HG02852 (cell line): ENCODE measurements at regions not wholly inside any gene's neighbourhood (a gene's known extent, or its start where the extent isn't known, plus 50 kb on each side); places are given as distances from the start of the nearest gene placed in this dataset.
"Not testable (repeated sequence)": the region's sequence is repeated elsewhere in the genome, so short reads cannot be mapped to it uniquely, and the experiment has no call there.

ENCODE experiments used
- ATAC-seq: cut with Tn5 transposase; IDR thresholded peaks from one replicate; pipeline ENCODE4 v1.9.1; 2021; ENCODE audit warnings: mild to moderate bottlenecking, moderate library complexity; ENCODE audit not compliant: unreplicated experiment

DNA sequence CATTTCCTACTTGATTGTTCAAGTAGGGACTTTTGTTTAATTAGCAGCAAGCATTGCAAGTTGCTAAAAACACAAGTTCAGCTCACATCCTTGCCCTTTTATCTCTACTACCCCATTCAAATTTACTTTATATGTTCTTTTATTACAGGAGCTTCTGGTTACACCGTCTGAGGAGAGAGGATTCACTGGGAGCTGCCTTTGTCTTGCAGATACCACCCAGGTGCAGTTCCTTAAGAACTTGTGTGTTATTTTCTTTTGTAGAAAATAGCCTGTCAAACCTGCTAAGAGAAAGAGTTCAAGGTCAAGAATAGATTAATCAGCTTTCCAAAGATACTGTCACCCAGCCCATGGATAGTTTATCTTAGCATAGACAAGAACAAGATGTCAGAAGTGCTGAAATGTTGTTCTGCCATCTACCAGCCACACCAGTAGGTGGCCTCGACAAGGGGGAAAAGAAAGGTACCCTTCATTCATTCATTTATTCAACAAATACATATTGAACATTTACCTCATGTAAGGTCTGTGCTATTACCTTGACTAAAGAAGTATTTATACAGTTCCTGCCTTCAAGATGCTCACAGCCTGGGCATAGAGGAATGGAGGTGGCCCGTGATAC, 750.3 kb downstream of the MAT2B start:
- ATAC-seq: no peak

DNA sequence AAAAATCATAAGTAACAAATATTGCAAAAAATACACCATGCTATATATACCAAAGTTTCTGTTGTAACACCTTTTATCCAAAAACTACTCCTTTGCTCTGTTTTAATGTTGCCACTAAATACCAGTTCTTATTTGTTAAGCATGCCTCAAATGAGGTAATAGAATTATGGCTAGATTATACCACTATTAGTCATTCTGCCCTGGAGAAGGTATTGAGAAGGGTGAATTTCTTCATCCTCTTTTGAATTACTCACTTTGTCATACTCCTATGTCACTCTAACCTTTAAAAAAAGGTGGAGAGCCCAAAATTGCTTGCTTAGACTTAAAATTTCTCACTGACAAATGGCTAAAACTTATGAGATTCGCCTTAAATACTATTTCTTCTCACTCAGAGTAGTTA, 750.9 kb downstream of the MAT2B start:
- ATAC-seq: no peak

DNA sequence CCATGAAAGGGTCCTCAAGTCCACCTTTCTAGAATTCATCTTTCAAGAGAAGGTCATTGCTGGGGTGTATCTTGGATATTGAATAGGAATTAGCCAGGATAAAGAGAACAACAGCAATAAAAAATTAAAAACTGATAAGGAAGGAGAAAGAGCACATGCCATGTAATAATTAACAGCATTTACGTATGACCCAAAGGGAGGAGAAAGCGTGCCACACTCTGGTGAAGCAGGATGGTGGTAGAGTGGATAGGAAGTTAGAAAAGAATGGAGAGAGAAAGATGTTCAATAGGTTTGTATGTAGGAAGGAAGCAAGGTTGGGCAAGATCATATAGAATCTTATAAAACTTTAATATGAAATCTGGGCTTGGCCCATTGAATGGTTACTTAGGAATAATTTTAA, 751.5 kb downstream of the MAT2B start:
- ATAC-seq: no peak

DNA sequence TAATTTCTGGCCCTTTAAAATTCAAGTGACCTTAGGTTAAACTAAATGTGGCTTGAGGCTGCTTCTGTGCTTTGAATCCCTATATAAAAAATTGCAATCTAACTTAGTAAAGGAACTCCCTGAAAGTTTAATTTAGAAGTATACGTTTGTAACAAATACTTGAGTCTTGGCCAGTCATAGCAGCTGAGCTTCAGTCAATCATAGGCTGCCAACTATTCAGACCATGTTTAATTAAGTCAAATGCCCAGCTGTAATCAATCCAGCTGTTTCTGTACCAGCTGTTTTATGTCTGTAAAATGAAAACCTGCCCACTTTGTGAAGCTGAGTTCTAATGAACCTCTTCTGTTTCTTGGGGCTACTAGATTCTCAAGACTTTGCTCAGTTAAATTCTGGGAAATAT, 760.1 kb downstream of the MAT2B start:
- ATAC-seq: no peak

DNA sequence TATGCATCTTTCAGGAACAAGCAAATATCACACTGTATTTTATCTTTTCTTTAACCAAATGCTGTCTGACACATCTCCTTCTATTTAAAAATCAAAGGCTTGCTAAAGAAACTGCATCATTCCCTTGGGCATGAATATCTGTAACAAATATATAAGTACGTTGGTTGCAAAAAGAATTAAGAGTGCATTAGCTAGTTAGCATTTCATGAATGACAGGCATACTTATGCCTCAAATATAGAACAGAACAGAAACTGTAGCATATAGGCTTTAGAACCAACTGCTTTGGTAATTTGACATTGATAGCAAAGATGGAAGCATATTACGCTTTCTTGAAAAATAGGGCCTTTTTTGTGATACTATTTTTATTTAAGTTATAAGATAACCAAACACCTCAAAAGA, 761.2 kb downstream of the MAT2B start:
- ATAC-seq: no peak

DNA sequence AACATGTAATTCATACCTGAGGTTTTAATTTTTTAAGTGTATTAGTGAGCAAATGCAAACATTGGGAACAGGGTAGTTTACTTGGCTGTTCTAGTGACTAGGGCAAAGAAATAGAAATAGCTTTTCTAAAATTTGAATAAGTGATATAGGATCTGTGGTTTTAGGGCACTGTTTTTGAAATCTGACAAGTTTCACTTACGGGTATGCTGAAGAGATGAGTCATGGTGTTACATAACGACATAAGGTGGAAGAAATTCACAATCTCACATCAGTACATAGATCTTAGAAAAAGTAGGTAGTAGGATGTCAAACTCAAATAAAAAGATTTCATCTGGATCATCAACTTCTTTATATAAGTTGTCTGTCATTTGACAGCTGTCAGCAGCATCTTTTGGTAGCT, 772.3 kb downstream of the MAT2B start:
- ATAC-seq: peak; percentile 48

DNA sequence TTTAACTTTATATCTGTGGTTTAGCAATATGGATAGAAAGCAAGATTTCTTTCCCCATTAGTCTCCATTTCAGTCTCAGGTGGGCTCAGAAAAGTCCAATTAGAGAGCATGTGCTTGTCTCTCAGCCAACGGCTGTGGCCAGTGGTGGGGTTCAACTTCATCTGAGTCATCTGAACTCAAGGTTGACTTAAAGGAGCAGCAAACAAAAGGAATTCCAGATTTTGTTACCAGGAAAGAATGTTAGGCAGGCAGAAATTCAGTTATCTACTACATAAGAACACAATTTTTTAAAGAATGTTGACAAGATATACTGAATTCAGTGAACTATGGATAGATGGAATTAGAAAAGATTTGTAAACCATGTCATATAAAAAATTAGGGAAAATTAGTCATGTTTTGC, 784.1 kb downstream of the MAT2B start:
- ATAC-seq: no peak

DNA sequence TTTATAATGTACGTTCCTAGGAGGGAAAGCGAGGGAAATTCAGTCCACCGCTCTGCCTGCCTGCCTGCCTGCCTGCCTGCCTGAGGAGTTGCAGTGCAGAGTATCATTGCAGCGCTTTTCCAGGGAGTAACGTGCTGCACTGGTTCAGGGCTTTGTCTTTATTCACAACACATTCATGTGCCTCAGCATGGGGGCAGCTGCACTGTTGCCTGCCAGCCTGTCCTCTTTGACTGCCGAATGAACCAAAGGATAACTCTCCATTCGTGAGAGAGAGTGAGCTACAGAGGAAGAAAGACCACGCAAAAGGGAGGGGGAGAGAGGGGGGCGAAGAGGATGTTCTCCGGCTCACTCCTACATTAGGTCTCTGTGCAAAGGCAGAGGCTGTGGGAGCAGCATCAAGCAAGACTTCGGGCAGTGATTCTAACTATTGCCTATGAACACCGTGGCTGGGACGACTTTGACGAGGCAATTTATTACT, 791.2 kb downstream of the MAT2B start:
- no peak for ATAC-seq

DNA sequence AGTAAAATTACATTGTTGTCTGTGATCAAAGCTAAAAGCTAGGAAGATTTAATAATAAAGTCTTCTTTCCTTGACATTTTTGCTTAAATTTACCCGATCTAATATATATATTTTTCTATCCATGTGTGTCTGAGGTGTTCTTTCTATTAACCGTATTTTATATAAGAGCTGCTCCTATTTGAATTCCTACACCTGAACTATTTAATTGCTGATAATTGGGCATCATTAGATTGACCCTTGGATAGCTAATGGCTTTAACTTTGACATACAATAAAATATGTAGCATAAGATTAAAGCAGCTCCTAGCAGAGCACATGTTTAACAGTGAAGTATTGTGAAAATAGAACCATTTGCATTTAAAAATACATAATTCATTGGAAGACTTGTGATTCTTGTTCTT, 792.7 kb downstream of the MAT2B start:
- no peak for ATAC-seq

DNA sequence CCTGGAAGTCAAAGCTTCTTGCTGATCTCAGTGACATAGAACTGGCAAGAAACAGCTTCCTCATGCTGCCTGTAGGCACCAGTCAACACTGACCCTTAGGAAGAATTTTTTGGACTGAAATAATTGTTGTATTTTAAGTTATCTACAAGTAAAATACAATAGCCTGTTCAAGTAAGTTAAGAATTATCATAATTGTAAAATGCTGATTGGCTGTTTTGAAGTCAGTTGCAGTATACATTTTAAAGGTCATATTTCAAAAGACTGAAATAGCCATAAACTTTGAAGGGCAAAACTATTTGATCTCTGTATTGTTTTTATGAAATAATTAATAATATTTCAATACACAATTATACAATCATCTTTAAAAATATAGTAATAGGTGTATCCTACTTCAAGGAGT, 794.9 kb downstream of the MAT2B start:
- no peak for ATAC-seq

DNA sequence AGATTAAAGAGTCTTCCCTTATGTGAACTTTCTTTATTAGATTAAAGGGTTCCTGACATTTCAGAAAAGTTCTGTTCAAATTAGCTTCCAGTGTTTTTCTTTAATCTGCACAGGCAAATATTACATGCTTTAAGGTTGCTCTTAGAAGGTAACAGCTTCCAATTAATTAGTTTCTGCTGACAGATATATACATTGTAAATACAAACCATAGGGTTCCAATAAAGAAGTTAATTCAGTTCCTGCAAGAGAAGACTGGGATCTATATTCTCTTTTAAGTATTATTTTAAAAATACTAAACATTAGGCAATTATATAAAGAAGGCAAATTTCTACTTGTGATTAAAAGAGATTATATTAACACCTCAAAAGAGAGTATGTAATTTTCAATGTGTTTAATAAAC, 795.7 kb downstream of the MAT2B start:
- no peak for ATAC-seq

DNA sequence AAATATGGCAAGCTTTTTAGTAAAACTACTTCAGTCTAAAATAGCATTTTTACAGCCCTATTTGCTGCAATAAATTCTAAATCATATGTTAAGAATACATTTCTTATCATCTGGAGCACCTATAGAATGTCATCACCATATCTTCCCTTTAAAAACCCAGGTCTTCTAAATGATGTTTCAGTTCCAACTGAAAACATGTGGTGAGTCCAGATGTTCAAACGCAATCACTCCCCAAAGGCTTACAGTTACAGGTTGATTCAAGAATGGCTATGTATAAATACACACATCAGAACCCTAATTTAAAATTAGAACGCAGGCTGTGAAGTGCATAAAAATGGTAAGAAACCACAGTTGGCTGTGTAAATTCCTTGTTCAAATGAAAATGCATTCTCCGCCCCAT, 796.3 kb downstream of the MAT2B start:
- ATAC-seq: no peak

DNA sequence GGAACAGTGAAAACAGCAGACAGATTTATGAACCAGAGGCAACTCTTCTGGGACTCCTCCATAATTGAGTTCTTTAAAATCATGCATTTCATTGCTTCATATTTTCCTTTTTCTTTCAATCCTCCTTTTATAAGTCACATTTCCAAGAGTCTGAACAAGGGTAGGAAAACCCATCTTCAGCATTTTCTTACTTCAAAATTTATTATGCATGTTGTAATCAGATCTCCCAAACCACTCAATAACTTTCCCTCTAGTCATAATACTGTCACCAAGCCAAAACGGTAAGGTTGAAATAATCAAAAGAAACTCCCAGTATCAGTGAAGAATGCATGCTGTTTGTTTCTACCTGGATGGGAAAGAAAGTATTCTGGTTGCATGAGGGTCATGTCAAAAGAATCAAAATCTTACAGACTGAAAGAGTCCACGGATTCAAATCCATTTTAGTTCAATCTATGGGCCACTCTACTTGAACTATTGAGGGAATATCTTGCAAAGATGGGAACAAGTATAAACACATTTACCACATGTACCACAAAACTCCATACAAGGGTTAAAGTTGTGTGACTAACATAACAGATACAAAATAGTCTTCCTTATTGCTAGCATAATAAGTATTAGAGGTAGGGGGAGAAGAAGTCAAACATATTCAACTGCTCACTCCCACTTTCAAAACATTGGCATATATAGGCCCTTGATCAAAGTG, 797.3 kb downstream of the MAT2B start:
- no peak for ATAC-seq

DNA sequence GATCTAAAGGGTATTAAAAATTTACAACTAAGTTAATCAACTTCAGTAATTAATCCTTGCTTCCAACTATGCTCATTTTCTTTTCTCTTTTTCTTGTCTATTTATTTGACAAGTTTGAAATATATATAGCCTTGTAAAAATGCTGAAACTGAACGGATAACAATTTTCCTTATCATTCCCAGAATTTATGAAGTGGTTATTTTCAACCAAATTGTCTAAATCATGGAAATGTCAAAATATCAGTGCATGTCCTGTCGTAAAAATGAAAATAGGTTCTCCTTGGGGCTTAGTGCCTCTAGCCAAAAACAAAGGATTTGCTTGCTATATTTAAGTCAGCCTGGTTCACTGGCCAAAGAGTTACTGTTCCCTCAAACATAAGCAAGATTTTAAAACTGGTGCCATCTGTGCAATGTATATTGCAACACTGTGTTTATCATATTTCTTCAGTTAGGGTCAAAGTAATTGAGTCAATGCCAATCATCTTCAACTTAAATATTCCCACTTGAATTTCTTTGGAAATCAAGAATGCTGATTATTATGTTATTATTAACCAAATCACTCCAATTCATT, 798.3 kb downstream of the MAT2B start:
- ATAC-seq: no peak

DNA sequence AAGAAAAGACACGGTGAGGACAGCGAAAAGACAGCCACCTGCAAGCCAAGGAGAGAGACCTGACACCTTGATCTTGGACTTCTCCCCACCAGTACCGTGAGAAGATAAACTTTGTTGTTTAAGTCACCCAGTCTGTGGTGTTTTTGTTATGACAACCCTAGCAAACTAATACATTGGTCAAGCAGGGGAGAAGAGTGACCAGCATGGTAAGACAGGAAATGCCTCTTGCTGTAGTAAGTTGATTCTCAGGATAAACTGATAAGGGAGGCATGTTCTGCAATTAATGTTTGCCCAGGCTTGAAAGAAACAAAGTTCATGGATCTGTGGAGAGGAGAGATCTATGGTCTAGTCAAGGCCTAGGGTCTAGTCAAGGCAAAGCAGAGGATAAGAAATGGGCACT, 801.2 kb downstream of the MAT2B start:
- ATAC-seq: no peak

DNA sequence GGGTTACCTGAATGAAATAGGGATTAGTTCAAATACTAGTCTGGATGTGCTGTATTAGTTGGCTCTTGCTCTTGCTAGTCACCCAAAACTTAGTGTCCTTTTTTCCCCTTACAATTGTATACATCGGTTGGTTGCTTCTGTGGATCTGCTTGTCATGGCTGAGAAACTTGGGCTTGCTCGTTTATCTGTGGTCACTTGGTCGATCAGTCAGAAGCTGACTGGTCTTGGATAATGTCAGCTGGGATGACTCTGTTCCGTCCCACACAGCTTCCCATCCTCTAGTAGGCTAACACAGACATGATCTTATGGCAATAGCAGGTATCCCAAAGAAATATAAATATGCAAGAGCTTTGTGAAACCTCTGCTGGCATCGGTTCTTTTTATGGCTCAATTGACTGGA, 807.4 kb downstream of the MAT2B start:
- ATAC-seq: no peak

DNA sequence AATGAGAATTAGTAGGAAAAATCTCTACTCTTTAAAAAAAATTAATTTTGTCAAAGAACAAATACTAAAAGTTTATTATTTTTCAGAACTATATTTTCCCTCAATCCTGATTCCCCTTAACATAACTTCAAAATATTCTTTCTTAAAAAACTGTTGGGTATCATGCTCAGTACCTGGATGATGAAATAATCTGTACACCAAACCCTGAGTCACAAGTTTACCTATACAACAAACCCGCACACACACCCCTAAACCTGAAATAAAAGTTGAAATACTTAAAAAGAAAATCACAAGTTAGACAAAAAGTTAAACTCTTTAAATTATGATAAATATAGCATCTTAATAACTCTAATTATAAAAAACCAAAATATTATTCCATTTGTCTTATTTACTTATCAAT, 812.3 kb downstream of the MAT2B start:
- ATAC-seq: no peak

DNA sequence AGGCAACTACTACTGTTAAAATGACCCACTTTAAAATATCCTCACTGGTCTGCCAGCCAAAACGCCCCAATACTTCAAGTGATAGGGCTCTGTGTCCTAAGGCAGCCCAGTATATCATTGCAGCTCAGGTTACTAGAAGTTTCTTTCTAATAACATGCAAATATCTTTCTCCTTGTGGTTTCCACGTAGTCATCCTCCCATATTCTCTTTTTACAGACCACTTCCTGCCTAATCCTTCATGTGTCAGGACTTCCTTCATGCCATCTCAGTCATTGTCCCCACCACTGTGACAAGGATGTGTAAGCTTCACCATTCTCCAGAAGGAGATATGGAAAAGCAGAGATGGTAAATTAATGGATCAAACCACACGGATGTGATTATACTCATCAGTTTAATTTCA, 813.7 kb downstream of the MAT2B start:
- no peak for ATAC-seq

DNA sequence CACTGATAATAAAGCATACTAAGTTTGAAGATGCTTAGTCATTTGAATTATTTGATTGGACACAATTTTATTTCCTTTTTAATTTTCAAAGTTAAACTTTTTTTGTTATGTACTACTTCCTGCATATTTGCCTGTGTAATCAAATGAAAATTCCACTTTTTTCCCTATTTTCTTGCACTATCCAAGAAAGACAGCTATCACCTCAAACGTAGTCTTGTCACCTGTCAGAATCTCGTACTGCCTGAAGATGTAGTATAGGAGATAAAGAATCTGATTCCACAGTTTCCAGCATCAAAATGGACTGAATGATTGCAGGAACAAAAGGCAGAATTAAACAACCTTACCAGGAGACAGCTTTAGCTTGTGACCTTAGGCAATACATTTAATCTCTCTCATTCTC, 818.8 kb downstream of the MAT2B start:
- no peak for ATAC-seq

DNA sequence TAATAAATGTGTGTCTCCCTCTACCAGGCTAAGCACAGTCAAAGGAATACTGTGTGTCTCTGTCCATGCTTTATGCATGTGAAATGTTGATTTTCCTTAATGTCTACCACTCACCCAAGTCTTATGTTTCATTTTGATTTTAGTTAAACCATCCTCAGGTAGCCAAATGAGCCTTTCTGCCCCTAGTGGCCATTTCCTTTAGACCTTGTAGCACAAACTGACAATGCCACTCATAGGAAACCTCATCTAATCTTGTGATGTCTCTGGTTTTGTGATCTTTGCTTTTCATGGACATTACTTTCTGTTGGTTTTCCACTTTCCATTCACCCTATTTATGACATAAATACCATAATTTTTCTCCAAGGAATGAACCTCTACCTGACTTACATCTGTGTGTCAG, 820.8 kb downstream of the MAT2B start:
- peak; percentile 71 for ATAC-seq

DNA sequence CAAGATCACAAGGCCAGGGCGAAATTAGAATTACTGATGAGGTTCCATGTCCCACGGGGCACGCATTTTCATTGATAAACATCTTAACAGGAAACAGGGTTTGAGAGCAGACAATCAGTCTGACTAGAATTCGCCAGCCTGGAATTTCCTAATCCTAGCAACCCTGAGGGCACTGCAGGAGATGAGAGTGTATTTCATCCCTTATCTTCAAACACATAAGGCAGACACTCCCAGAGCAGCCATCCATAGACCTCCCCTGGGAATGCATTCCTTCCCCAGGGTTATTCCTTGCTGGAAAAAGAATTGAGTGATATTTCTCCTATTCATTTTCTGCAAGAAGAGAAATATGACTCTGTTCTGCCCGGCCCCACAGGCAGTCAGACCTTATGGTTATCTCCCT, 821.7 kb downstream of the MAT2B start:
- ATAC-seq: not testable (repeated sequence)

DNA sequence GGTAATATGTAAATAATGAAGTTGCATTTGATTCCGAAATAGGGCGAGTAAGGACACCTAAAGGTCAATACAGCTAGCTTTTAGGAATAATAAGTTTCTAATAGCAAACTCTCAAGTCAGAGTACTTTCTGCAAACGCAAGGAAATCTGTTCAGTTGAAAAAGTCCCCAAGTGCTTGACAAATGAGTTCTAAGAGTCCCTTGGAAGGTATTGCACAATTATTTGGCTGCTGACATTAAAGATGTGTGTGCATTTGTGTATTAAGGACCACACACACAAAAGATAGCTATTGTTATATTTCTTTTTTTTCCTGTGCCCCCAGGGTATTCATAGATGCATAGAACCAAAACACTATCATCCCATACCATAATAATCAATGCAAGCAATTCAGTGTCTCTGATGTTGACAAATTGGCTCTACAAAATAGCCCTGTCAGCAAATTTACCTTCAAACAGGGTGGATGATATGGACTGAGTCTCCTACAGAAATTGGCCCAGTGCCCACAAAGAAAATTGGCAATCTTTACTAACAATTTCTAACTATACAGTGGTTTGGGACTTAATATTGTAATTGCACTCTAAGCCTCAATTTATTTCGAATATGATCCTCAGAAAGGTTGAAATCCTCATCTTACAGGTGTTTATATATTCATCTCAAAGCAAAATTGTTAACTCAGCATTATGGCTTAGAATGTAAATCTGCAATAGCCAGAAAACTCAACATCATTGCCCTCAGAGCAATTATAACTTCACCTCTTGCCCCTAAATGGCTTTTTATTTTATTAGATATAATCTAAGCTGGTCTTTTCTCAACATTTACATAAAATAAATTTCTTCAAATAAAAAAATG, 827.2 kb downstream of the MAT2B start:
- ATAC-seq: no peak
